SK-N-SH treated with all-trans-retinoic acid at 6 μM for 48 hours (cell line): ENCODE measurements at regions not wholly inside any gene's neighbourhood (a gene's known extent, or its start where the extent isn't known, plus 50 kb on each side); places are given as distances from the start of the nearest gene placed in this dataset.

Source experiments
- ATAC-seq: fragments of 200-7000 bp; cut with Tn5 transposase; 3 replicates; pipeline ENCODE4 v1.9.1; 2020; ENCODE audit warnings: mild to moderate bottlenecking, moderate library complexity
- BACH2 ChIP-seq: fragments of 250-450 bp; sonication (Bioruptor Pico); IDR thresholded peaks from 2 replicates; pipeline ENCODE4 v1.9.0; 2021; ENCODE audit warnings: mild to moderate bottlenecking, borderline replicate concordance
- CREB5 ChIP-seq: fragments of 250-450 bp; sonication (Bioruptor Pico); IDR thresholded peaks from 2 replicates; pipeline ENCODE4 v1.5.1; 2020; ENCODE audit warnings: low read depth, mild to moderate bottlenecking, moderate library complexity
- CSDC2 ChIP-seq: fragments of 250-450 bp; sonication (Bioruptor Pico); IDR thresholded peaks from 2 replicates; pipeline ENCODE4 v1.5.0; 2020; ENCODE audit warnings: mild to moderate bottlenecking, moderate library complexity
- CSRNP3 ChIP-seq: fragments of 250-450 bp; sonication (Bioruptor Pico); IDR thresholded peaks from 2 replicates; pipeline ENCODE4 v1.5.1; 2021; ENCODE audit warnings: mild to moderate bottlenecking, moderate library complexity
- ESRRG ChIP-seq: fragments of 250-450 bp; sonication (Bioruptor Pico); IDR thresholded peaks from 2 replicates; pipeline ENCODE4 v1.6.1; 2021; ENCODE audit warnings: mild to moderate bottlenecking
- ISL1 ChIP-seq: fragments of 250-450 bp; sonication (Bioruptor Pico); IDR thresholded peaks from 2 replicates; pipeline ENCODE4 v2.1.2; 2022; ENCODE audit warnings: mild to moderate bottlenecking, moderate library complexity
- OSR1 ChIP-seq: fragments of 250-450 bp; sonication (Bioruptor Pico); IDR thresholded peaks from 2 replicates; pipeline ENCODE4 v1.8.0; 2022; ENCODE audit warnings: moderate library complexity, mild to moderate bottlenecking, inconsistent platforms
- POU6F1 ChIP-seq: fragments of 250-450 bp; sonication (Bioruptor Pico); IDR thresholded peaks from 2 replicates; pipeline ENCODE4 v1.8.0; 2021; ENCODE audit warnings: low read depth, mild to moderate bottlenecking, moderate library complexity, borderline replicate concordance
- PPARA ChIP-seq: fragments of 250-450 bp; sonication (Bioruptor Pico); IDR thresholded peaks from 2 replicates; pipeline ENCODE4 v1.5.0; 2020; ENCODE audit warnings: mild to moderate bottlenecking, borderline replicate concordance
- RARB ChIP-seq: fragments of 250-450 bp; sonication (Bioruptor Pico); IDR thresholded peaks from 2 replicates; pipeline ENCODE4 v1.8.0; 2021; ENCODE audit warnings: mild to moderate bottlenecking, moderate library complexity
- SNAI2 ChIP-seq: fragments of 250-450 bp; sonication (Bioruptor Pico); IDR thresholded peaks from 2 replicates; pipeline ENCODE4 v1.5.0; 2020; ENCODE audit warnings: mild to moderate bottlenecking, moderate library complexity
- TCF4 ChIP-seq: fragments of 250-450 bp; sonication (Bioruptor Pico); IDR thresholded peaks from 2 replicates; pipeline ENCODE4 v1.8.0; 2021; ENCODE audit warnings: mild to moderate bottlenecking, moderate library complexity, borderline replicate concordance
- TOX ChIP-seq: fragments of 250-450 bp; sonication (Bioruptor Pico); IDR thresholded peaks from 2 replicates; pipeline ENCODE4 v1.8.0; 2021; ENCODE audit warnings: mild to moderate bottlenecking, moderate library complexity, borderline replicate concordance
- ZFP3 ChIP-seq: fragments of 250-450 bp; sonication (Bioruptor Pico); IDR thresholded peaks from 2 replicates; pipeline ENCODE4 v1.5.0; 2020; ENCODE audit warnings: mild to moderate bottlenecking, moderate library complexity
- ZFP30 ChIP-seq: fragments of 450-650 bp; formaldehyde crosslinking; IDR thresholded peaks from 2 replicates; pipeline ENCODE4 v1.5.0; 2022; ENCODE audit warnings: mild to moderate bottlenecking, moderate library complexity
- ZNF565 ChIP-seq: fragments of 450-650 bp; formaldehyde crosslinking; conservative IDR thresholded peaks from 2 replicates; pipeline ENCODE4 v1.5.0; 2020; ENCODE audit warnings: low read depth, mild to moderate bottlenecking, moderate library complexity
- ZNF70 ChIP-seq: fragments of 450-650 bp; formaldehyde crosslinking; IDR thresholded peaks from 2 replicates; pipeline ENCODE4 v1.5.0; 2020; ENCODE audit warnings: mild to moderate bottlenecking, moderate library complexity
- TF ChIP-seq, protein P1 (sequence below): fragments of 250-450 bp; sonication (Bioruptor Pico); IDR thresholded peaks from 2 replicates; pipeline ENCODE4 v1.5.0; 2020; ENCODE audit warnings: mild to moderate bottlenecking, moderate library complexity

- TF ChIP-seq SNAI2 (CRISPR knock-in tag) (no peak), ZFP3 (CRISPR knock-in tag) (no peak), OSR1 (no peak), ISL1 (CRISPR knock-in tag) (no peak), ESRRG (no peak), ZNF565 (CRISPR knock-in tag) (no peak), CSRNP3 (CRISPR knock-in tag) (no peak), RARB (no peak)
- no peak for ATAC-seq
These were observed 67.2 kb upstream of the RAB6C start for GRCh38 chr2:129912066-129912820.

DNA sequence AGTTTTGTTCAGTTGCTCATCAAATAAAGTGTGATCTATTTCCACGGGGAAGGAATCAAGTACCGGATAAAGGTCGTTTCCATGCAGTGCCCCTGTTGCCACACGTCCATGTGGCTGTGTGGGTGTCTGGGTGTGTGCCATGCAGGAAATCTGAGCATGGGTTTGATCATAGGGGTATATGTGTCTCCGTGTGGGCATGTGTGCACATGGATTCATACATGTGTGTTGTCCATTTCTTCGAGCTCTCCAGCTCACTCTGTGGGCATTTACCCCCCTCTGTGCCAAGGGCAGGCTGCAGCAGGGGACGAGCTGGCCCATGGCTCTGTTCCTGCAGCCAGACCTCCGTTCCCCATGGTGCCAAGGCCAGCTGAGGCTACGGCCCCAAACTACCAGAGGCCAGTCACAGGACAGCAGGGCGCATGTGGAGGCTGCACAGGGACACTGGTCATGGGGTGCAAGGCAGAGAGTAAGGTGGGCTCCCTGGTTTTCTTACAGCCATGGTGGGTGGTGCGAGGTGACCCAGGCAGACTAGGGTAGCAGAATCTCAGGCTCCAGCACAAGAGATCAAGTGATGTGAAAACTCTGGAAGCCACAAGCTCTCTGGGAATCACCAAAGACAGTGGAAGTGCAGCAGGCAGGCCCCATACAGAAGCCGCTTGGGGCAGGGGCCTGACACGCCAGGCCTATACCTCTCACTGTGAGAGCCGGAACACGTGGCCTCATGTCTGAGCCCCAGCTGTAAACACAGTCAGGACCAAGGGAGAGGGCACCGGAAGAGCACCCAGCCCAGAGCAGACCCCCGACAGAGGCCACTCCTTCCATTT lies 66.4 kb upstream of the RAB6C start:
- TF ChIP-seq TOX = no peak
- no peak for TF ChIP-seq PPARA (CRISPR knock-in tag)
- no peak for TF ChIP-seq SNAI2 (CRISPR knock-in tag)
- TF ChIP-seq POU6F1 (CRISPR knock-in tag) = no peak
- TF ChIP-seq ZFP30 (CRISPR knock-in tag) = no peak
- no peak for TF ChIP-seq TCF4 (CRISPR knock-in tag)
- no peak for TF ChIP-seq CSDC2 (CRISPR knock-in tag)
- no peak for TF ChIP-seq CSRNP3 (CRISPR knock-in tag)
- no peak for TF ChIP-seq CREB5 (CRISPR knock-in tag)
- TF ChIP-seq BACH2 = no peak
- TF ChIP-seq OSR1 = no peak
- TF ChIP-seq ESRRG = no peak
- no peak for TF ChIP-seq ZFP3 (CRISPR knock-in tag)
- TF ChIP-seq, all 23 proteins: peak for 0
- no peak for ATAC-seq

DNA sequence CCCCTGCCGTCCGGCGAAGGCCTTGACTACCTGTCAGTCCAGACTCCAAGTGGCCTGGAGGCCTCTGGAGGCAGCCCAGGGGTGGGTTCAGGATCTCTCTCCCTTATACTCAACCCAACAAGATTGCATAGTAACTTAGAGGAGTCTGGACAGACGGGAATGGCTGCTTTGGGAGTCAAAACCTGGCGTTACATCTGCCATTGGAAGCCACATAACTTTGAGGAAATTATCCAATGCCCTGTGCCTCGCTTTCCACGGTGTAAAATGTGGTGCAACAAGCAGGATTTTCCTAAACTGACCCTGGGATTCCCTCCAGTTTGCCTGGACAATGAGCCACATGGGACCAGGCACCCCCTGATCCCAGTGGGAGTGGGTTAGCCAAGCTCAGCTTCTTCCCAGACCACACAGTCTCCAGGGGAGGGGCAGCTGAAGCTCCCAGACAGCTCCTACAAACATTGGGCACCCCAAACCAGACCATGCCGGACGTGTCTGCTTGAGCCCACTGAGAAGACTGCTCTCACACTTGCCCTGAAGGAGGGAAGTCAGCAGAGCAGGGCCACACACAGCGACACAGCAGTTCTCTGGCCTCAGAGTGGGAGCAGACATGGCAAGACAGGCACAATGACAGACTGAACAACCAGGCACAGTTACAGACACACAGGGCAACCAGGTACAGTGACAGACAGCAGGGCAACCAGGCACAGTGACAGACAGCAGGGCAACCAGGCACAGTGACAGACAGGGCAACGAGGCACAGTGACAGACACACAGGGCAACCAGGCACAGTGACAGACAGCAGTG lies 65.6 kb upstream of the RAB6C start:
- no peak for ATAC-seq
- TF ChIP-seq RARB = no peak
- TF ChIP-seq TOX = no peak
- TF ChIP-seq CSRNP3 (CRISPR knock-in tag) = no peak
- no peak for TF ChIP-seq ZFP3 (CRISPR knock-in tag)
- TF ChIP-seq POU6F1 (CRISPR knock-in tag) = no peak
- no peak for TF ChIP-seq PPARA (CRISPR knock-in tag)
- TF ChIP-seq CSDC2 (CRISPR knock-in tag) = no peak
- TF ChIP-seq, protein P1, sequence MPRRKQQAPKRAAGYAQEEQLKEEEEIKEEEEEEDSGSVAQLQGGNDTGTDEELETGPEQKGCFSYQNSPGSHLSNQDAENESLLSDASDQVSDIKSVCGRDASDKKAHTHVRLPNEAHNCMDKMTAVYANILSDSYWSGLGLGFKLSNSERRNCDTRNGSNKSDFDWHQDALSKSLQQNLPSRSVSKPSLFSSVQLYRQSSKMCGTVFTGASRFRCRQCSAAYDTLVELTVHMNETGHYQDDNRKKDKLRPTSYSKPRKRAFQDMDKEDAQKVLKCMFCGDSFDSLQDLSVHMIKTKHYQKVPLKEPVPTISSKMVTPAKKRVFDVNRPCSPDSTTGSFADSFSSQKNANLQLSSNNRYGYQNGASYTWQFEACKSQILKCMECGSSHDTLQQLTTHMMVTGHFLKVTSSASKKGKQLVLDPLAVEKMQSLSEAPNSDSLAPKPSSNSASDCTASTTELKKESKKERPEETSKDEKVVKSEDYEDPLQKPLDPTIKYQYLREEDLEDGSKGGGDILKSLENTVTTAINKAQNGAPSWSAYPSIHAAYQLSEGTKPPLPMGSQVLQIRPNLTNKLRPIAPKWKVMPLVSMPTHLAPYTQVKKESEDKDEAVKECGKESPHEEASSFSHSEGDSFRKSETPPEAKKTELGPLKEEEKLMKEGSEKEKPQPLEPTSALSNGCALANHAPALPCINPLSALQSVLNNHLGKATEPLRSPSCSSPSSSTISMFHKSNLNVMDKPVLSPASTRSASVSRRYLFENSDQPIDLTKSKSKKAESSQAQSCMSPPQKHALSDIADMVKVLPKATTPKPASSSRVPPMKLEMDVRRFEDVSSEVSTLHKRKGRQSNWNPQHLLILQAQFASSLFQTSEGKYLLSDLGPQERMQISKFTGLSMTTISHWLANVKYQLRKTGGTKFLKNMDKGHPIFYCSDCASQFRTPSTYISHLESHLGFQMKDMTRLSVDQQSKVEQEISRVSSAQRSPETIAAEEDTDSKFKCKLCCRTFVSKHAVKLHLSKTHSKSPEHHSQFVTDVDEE = no peak
- TF ChIP-seq ZNF70 (CRISPR knock-in tag) = no peak
- no peak for TF ChIP-seq TCF4 (CRISPR knock-in tag)
